ENCODE measurements at regions not wholly inside any gene's neighbourhood (a gene's known extent, or its start where the extent isn't known, plus 50 kb on each side); places are given as distances from the start of the nearest gene placed in this dataset.

DNA sequence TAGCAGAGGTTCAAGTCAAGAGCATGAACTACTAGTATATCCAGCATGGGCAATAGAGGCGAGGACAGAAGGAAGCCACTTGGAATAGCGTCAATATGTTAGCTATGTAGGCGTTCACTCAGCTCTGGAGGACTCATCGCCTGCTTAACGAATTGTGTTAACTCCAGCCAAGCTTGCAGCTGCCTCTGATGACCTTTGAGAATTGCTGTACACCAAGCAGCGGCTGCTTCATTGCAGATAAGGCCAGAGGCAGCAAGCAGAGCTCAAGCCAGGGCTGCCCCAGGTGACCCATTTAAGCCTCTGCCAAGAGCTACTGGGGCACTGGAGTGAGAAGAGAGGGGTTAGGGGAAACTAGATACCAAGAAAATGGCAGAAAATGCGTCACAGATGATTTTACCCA, 160.2 kb upstream of the IGFBP7 start:
- ATAC-seq (no peak), FAIRE-seq (no peak), DNase-seq (ENCODE audit: low spot score) (no peak)
- WGBS (ENCODE audit: low lambda C conversion rate), result 5% methylated on average over 7 of the region's 7 CpGs
- Histone ChIP-seq H3K36me3 (replicated peaks in 1 of 2; ENCODE audit: control insufficient read depth in 1 of 2, insufficient read depth in 2 of 2, low read length in 2 of 2) (no peaks in the 10 kb centered on the region), H3K27ac (ENCODE audit: extremely low read length, insufficient read depth, low read length) (no peak overlapping the region), H3K79me2 (ENCODE audit: insufficient read depth, low read length) (no peaks in the 10 kb centered on the region), H3K4me1 (ENCODE audit: insufficient read depth, low read length) (no peaks in the 10 kb centered on the region), H2AFZ (ENCODE audit: low read length) (no peak overlapping the region), H3K9ac (ENCODE audit: insufficient read depth, low read depth, low read length) (no peak overlapping the region), H4K20me1 (ENCODE audit: insufficient read depth, low read length) (no peaks in the 10 kb centered on the region), H3K27me3 (ENCODE audit: control insufficient read depth in 1 of 2, insufficient read depth in 2 of 2, low read length in 2 of 2) (no peaks in the 10 kb centered on the region), H3K4me3 (replicated peaks in 1 of 3; ENCODE audit: insufficient read depth in 1 of 3, low read depth in 2 of 3, low read length in 3 of 3) (no peak overlapping the region), H3K4me2 (ENCODE audit: low read depth, low read length) (no peak overlapping the region), H3K9me3 (ENCODE audit: low read length) (no peaks in the 10 kb centered on the region)
- in situ Hi-C loops (cut with HindIII; ENCODE audit: extremely low pct_ligation_motif_present, low pct_unique_long_range_greater_than_20kb) (no loop called here), intact Hi-C loops (cut with micrococcal nuclease; ENCODE audit: unreplicated experiment) (no loop called here)
- POLR2A ChIA-PET, result no interaction called here
- CTCF ChIA-PET (ENCODE audit: low intra/inter-chr PET ratio, low total read pairs), result no interaction called here
- BruUV-seq (replicated peaks), result no TSS peak
- no peak for TF ChIP-seq PAX8 (CRISPR knock-in tag; IDR thresholded peaks at IDR 0.05; ENCODE audit: borderline replicate concordance)
- TF ChIP-seq ZNF614 (CRISPR knock-in tag; IDR thresholded peaks at IDR 0.05; ENCODE audit: borderline replicate concordance), result no peak
- TF ChIP-seq FOXK1 (CRISPR knock-in tag; IDR thresholded peaks at IDR 0.05; ENCODE audit: borderline replicate concordance, low read depth), result no peak
- TF ChIP-seq HOXA7 (CRISPR knock-in tag; IDR thresholded peaks at IDR 0.05), result no peak
- no peak for TF ChIP-seq ZNF382 (CRISPR knock-in tag; IDR thresholded peaks at IDR 0.05; ENCODE audit: borderline replicate concordance)
- no peak for TF ChIP-seq ZFP37 (CRISPR knock-in tag; IDR thresholded peaks at IDR 0.05; ENCODE audit: borderline replicate concordance)
- TF ChIP-seq, protein P1, sequence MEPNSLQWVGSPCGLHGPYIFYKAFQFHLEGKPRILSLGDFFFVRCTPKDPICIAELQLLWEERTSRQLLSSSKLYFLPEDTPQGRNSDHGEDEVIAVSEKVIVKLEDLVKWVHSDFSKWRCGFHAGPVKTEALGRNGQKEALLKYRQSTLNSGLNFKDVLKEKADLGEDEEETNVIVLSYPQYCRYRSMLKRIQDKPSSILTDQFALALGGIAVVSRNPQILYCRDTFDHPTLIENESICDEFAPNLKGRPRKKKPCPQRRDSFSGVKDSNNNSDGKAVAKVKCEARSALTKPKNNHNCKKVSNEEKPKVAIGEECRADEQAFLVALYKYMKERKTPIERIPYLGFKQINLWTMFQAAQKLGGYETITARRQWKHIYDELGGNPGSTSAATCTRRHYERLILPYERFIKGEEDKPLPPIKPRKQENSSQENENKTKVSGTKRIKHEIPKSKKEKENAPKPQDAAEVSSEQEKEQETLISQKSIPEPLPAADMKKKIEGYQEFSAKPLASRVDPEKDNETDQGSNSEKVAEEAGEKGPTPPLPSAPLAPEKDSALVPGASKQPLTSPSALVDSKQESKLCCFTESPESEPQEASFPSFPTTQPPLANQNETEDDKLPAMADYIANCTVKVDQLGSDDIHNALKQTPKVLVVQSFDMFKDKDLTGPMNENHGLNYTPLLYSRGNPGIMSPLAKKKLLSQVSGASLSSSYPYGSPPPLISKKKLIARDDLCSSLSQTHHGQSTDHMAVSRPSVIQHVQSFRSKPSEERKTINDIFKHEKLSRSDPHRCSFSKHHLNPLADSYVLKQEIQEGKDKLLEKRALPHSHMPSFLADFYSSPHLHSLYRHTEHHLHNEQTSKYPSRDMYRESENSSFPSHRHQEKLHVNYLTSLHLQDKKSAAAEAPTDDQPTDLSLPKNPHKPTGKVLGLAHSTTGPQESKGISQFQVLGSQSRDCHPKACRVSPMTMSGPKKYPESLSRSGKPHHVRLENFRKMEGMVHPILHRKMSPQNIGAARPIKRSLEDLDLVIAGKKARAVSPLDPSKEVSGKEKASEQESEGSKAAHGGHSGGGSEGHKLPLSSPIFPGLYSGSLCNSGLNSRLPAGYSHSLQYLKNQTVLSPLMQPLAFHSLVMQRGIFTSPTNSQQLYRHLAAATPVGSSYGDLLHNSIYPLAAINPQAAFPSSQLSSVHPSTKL (CRISPR knock-in tag; IDR thresholded peaks at IDR 0.05), result no peak
- no peak for TF ChIP-seq ZNF10 (CRISPR knock-in tag; IDR thresholded peaks at IDR 0.05; ENCODE audit: borderline replicate concordance, low read depth)
- no peak for TF ChIP-seq ZNF451 (CRISPR knock-in tag; IDR thresholded peaks at IDR 0.05)
- TF ChIP-seq, protein P2, sequence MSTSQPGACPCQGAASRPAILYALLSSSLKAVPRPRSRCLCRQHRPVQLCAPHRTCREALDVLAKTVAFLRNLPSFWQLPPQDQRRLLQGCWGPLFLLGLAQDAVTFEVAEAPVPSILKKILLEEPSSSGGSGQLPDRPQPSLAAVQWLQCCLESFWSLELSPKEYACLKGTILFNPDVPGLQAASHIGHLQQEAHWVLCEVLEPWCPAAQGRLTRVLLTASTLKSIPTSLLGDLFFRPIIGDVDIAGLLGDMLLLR (CRISPR knock-in tag; IDR thresholded peaks at IDR 0.05), result no peak
- TF ChIP-seq KLF6 (CRISPR knock-in tag; IDR thresholded peaks at IDR 0.05), result no peak
- no peak for TF ChIP-seq SMARCE1 (IDR thresholded peaks at IDR 0.05; ENCODE audit: borderline replicate concordance)
- TF ChIP-seq ZNF33B (CRISPR knock-in tag; IDR thresholded peaks at IDR 0.05), result no peak
- TF ChIP-seq FOXK2 (IDR thresholded peaks at IDR 0.05), result no peak
- TF ChIP-seq ATAD3A (CRISPR knock-in tag; IDR thresholded peaks at IDR 0.05), result no peak
- TF ChIP-seq ZEB1 (IDR thresholded peaks at IDR 0.05; ENCODE audit: insufficient replicate concordance, low read depth), result no peak
- TF ChIP-seq CENPT (CRISPR knock-in tag; IDR thresholded peaks at IDR 0.05; ENCODE audit: low read depth), result no peak
- no peak for TF ChIP-seq RBFOX2 (IDR thresholded peaks at IDR 0.05; ENCODE audit: low read depth, low read length)

All from HepG2 (cell line).